Stimulated activated CD8-positive, alpha-beta memory T cell treated with anti-CD3 and anti-CD28 coated beads, Interleukin-4, amount 100 ng/mL, for 48 hours (primary cell): ENCODE measurements at regions not wholly inside any gene's neighbourhood (a gene's known extent, or its start where the extent isn't known, plus 50 kb on each side); places are given as distances from the start of the nearest gene placed in this dataset.
"Not testable (repeated sequence)": the region's sequence is repeated elsewhere in the genome, so short reads cannot be mapped to it uniquely, and the experiment has no call there.

Experiments used
- DNase-seq: peaks from one replicate; pipeline ENCODE4 v3.0.0-alpha.2; 2020

DNA sequence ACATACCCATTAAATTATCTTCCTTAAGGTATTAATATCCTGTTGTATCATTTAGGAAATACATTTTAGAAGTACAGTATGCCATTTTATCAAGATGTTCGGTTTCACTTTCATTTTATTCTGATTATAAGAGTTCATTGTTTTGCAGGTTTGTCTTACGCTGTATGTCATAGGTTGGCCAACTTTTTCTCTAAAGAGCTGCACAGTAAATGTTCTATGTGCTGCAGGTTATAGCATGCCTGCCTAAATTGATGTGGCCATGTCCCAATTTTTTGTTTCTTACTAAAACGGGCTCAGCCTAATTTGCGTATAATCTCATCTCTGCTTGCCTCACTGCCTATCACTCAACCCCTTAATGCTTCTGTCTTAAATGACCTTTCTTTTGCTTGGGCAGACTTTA is 126.4 kb downstream of the USP22 start:
- no peak for DNase-seq

DNA sequence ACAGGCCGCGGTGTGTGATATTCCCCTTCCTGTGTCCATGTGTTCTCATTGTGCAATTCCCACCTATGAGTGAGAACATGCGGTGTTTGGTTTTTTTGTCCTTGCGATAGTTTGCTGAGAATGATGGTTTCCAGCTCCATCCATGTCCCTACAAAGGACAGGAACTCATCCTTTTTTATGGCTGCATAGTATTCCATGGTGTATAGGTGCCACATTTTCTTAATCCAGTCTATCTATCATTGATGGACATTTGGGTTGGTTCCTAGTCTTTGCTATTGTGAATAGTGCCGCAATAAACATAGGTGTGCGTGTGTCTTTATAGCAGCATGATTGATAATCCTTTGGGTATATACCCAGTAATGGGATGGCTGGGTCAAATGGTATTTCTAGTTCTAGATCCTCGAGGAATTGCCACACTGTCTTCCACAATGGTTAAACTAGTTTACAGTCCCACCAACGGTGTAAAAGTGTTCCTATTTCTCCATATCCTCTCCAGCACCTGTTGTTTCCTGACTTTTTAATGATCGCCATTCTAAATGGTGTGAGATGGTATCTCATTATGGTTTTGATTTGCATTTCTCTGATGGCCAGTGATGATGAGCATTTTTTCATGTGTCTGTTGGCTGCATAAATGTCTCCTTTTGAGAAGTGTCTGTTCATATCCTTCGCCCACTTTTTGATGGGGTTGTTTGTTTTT is 125.1 kb downstream of the USP22 start:
- DNase-seq, result not testable (repeated sequence)

GRCh38 chr17:20920095-20920814 is 122.6 kb downstream of the USP22 start:
- DNase-seq, result no peak

DNA sequence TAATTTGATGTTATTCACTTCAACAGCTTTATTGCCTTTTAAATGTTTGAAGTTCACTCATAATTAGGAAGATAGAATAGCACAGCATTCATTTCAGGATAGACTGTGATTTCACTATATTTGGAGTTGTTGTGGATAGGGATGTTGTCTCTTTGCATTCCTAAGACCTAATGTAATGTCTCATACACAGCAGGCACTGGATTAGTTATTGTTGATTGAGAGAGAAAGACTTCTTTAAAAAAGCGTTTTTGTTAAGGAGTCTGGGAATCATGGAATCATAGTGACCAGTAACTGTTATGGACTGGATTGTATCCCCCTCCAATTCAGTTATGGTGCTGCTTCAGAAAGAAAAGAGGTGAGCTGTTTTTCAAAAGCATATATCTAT is 122.0 kb downstream of the USP22 start:
- DNase-seq, result no peak

GRCh38 chr17:20922128-20922670 is 120.6 kb downstream of the USP22 start:
- no peak for DNase-seq

GRCh38 chr17:20924306-20924705 is 118.5 kb downstream of the USP22 start:
- DNase-seq, result no peak

GRCh38 chr17:20925091-20925490 is 117.7 kb downstream of the USP22 start:
- DNase-seq, result no peak

GRCh38 chr17:20925954-20926353 is 116.9 kb downstream of the USP22 start:
- no peak for DNase-seq

GRCh38 chr17:20926532-20926931 is 116.3 kb downstream of the USP22 start:
- no peak for DNase-seq

GRCh38 chr17:20927308-20927977 is 115.4 kb downstream of the USP22 start:
- DNase-seq, result no peak

- DNase-seq, result no peak
Observed at GRCh38 chr17:20929334-20929733, 113.5 kb downstream of the USP22 start.

DNA sequence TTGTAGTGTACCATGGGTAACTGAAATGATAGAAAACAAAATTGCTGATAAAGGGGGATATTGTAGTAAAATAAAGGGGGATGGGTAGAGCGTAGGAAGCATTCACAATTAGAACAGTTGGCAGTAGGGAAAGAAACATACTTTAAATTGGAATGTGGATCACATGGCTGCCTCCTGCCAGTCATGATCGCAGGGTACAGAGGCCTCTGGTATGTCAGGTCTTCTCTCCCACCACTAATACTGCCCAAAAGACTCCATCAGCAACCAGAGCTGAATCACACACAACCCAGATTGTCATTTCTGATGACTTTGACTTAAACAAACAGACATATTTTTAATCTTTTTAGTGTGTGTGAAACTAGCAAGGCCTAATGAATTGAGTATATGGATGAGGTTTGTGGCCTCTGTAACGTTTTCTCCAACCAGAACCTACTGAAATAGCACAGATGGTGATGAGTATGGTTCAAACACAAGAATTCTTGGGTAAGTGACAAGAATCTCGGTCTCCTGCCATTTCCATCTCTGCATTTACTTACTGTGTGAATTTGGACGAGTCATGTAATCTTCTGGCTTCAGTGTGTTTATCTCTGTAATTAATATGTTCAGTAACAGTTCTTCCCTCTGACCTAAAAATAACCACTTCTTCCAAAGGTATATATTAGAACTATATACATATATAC is 112.6 kb downstream of the USP22 start:
- no peak for DNase-seq

DNA sequence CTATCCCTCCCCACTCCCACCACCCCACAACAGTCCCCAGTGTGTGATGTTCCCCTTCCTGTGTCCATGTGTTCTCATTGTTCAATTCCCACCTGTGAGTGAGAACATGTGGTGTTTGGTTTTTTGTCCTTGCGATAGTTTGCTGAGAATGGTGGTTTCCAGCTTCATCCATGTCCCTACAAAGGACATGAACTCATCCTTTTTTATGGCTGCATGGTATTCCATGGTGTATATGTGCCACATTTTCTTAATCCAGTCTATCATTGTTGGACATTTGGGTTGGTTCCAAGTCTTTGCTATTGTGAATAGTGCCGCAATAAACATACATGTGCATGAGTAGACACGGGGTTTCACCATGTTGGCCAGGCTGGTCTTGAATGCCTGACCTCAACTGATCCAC is 109.8 kb downstream of the USP22 start:
- not testable (repeated sequence) for DNase-seq

DNA sequence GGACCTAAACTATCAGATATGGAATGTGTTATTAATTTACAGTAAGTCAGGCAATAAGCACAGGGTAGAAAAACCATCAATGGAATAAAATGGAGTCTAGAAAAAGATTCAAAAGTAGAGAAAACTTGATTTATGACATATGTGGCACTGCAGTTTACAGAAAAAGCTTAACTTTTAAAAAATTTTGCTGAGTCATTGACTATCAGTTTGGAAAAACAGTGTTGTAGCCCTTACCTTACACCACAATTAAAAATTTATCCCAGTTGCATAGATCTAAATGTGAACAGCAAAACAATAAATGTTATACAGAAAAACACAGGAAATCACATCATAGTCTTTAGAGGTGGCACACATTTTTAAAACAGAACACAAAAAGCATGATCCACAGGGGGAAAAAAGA is 108.5 kb downstream of the USP22 start:
- no peak for DNase-seq

GRCh38 chr17:20935740-20936139 is 107.1 kb downstream of the USP22 start:
- no peak for DNase-seq

- DNase-seq, result no peak
Observed at GRCh38 chr17:20938244-20938643, 104.6 kb downstream of the USP22 start.

- DNase-seq, result no peak
Observed at GRCh38 chr17:20938988-20939615, 103.7 kb downstream of the USP22 start.

- no peak for DNase-seq
Observed at GRCh38 chr17:20941872-20942271, 100.9 kb downstream of the USP22 start.

DNA sequence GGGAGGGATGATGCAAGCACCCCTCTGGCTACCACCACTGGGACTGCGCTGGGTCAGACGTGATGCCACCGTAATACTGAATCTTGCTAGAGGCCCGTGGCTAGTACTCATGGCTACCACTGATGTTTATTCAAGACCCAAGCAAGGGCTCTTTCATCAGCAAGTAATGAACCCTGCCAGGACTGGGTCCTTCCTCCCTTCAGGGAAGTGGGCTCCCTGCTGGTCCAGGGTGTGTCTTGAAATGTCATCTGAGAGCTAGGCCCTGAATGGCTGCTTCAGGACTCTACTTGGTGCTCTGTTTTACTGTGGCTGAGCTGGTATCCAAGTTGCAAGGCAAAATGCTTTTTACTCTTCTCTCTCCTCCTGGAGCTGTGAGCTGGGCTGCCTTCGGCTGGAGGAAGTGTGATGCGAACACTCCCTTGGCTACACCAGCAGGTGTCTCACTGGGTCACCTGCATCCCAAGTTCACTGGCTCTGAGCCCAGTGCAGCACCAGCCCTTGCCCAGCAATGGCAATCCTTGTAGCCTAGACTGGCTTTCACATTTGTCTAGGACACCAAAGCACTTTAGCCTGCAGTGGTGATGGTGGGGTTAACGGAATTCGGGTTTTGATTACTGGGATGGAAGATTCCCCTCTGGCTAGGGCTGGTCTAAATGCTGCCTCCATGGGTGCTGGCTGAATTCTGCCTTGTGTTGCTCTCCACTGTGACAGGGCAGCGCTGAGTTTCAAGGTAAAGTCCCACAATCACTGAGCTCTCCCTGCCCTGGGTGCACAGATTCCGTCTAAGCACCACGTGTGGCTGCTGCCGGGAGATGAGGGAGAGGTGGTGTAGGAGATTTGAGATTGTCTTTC is 98.6 kb downstream of the USP22 start:
- DNase-seq, result peak; percentile 40

GRCh38 chr17:20947708-20948107 is 95.1 kb downstream of the USP22 start:
- DNase-seq, result not testable (repeated sequence)

DNA sequence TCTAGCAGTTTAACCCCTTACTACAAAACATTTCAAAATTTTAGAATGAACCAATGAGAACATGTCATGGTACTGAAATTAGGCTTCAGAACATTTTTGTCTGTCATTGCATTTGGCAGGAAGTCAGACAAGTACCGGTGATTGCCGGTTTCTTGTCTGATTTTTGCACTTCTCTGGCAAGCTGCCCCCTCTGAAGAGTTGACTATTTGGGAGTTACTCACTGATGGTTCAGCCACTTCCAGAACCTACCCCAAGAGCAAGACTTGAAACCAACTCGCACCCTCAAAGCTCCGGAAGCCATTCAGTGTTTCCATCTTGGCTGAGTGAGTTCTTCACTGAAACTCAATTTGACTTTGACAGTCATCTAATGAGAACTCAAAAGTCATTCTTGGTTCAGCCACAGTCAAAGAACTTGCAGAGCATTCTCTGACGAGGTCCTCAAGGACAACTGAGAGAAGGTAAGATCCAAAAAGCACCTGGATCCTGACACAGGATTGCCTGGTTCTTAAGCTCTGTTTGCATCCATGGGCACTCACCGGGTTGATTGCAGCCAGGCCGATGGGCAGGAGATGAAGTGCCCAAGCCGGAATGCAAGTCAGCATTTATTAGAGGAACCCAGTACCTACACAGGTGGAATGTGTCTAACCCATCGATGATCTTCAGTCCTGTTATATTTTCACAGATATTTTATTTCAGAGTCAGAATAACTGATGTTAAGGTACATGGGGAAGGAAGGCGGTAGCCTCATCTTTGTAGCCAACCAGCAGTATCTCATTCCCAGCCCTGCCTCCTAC is 93.6 kb downstream of the USP22 start:
- peak; percentile 34 for DNase-seq
